ENCODE measurements at regions not wholly inside any gene's neighbourhood (a gene's known extent, or its start where the extent isn't known, plus 50 kb on each side); places are given as distances from the start of the nearest gene placed in this dataset.

- TF ChIP-seq EZH2 (IDR thresholded peaks at IDR 0.05; ENCODE audit: low read length) = no peak
- TF ChIP-seq CTCF (optimal IDR thresholded peaks at IDR 0.05 in 1 of 3, IDR thresholded peaks at IDR 0.05 in 1 of 3, conservative IDR thresholded peaks at IDR 0.05 in 1 of 3; ENCODE audit: extremely low read depth in 1 of 3, insufficient read depth in 2 of 3, low read length in 3 of 3) = no peak
- no peak overlapping the region for H3K9ac ChIP-seq (ENCODE audit: control insufficient read depth, extremely low read depth, insufficient read depth, low read length)
- H3K36me3 ChIP-seq (ENCODE audit: control insufficient read depth in 2 of 2, extremely low read depth in 1 of 2, insufficient read depth in 2 of 2, low read length in 2 of 2) = no peaks in the 10 kb centered on the region
- no peak for DNase-seq (ENCODE audit: low read depth, low spot score)
- H3K27me3 ChIP-seq (ENCODE audit: control insufficient read depth, extremely low read depth, insufficient read depth, low read length) = no peaks in the 10 kb centered on the region
- no peak overlapping the region for H3K4me2 ChIP-seq (ENCODE audit: control insufficient read depth, extremely low read depth, insufficient read depth, low read depth, low read length)
- H3K4me3 ChIP-seq (ENCODE audit: control insufficient read depth in 2 of 3, extremely low read depth in 1 of 3, insufficient read depth in 2 of 3, low read depth in 1 of 3, low read length in 3 of 3) = no peak overlapping the region
- no peaks in the 10 kb centered on the region for H3K9me3 ChIP-seq (ENCODE audit: control insufficient read depth, low read depth, low read length)
- no peaks in the 10 kb centered on the region for H3K9me1 ChIP-seq (ENCODE audit: control insufficient read depth, extremely low read depth, insufficient read depth, low read length)
- no peaks in the 10 kb centered on the region for H3K79me2 ChIP-seq (ENCODE audit: control insufficient read depth, insufficient read depth, low read length)
- peak; percentile 88 for FAIRE-seq
- peaks cover 13% of the 10 kb centered on the region for H3K4me1 ChIP-seq (ENCODE audit: control insufficient read depth, extremely low read depth, insufficient read depth, low read length)
- dilution Hi-C loops (cut with MboI; ENCODE audit: extremely low pct_ligation_motif_present, low sequenced_read_pairs) = no loop called here
- no peaks in the 10 kb centered on the region for H4K20me1 ChIP-seq (ENCODE audit: control insufficient read depth, extremely low read depth, insufficient read depth, low read length)
- H2AFZ ChIP-seq (ENCODE audit: control insufficient read depth, low read length) = no peak overlapping the region
- no peak overlapping the region for H3K27ac ChIP-seq (ENCODE audit: control insufficient read depth, insufficient read depth, low read length)
Measured at GRCh38 chr10:121655254-121656144, 57.3 kb upstream of the FGFR2 start.

- no peaks in the 10 kb centered on the region for H3K9me1 ChIP-seq (ENCODE audit: control insufficient read depth, extremely low read depth, insufficient read depth, low read length)
- H3K9me3 ChIP-seq (ENCODE audit: control insufficient read depth, low read depth, low read length) = no peaks in the 10 kb centered on the region
- H3K79me2 ChIP-seq (ENCODE audit: control insufficient read depth, insufficient read depth, low read length) = no peaks in the 10 kb centered on the region
- FAIRE-seq = no peak
- dilution Hi-C loops (cut with MboI; ENCODE audit: extremely low pct_ligation_motif_present, low sequenced_read_pairs) = no loop called here
- no peak overlapping the region for H3K27ac ChIP-seq (ENCODE audit: control insufficient read depth, insufficient read depth, low read length)
- no peaks in the 10 kb centered on the region for H3K36me3 ChIP-seq (ENCODE audit: control insufficient read depth in 2 of 2, extremely low read depth in 1 of 2, insufficient read depth in 2 of 2, low read length in 2 of 2)
- no peak overlapping the region for H3K9ac ChIP-seq (ENCODE audit: control insufficient read depth, extremely low read depth, insufficient read depth, low read length)
- TF ChIP-seq EZH2 (IDR thresholded peaks at IDR 0.05; ENCODE audit: low read length) = no peak
- no peak for TF ChIP-seq CTCF (optimal IDR thresholded peaks at IDR 0.05 in 1 of 3, IDR thresholded peaks at IDR 0.05 in 1 of 3, conservative IDR thresholded peaks at IDR 0.05 in 1 of 3; ENCODE audit: extremely low read depth in 1 of 3, insufficient read depth in 2 of 3, low read length in 3 of 3)
- peaks cover 13% of the 10 kb centered on the region for H3K4me1 ChIP-seq (ENCODE audit: control insufficient read depth, extremely low read depth, insufficient read depth, low read length)
- H4K20me1 ChIP-seq (ENCODE audit: control insufficient read depth, extremely low read depth, insufficient read depth, low read length) = no peaks in the 10 kb centered on the region
- no peak overlapping the region for H3K4me2 ChIP-seq (ENCODE audit: control insufficient read depth, extremely low read depth, insufficient read depth, low read depth, low read length)
- no peak overlapping the region for H2AFZ ChIP-seq (ENCODE audit: control insufficient read depth, low read length)
- peaks cover 1% of the 10 kb centered on the region for H3K27me3 ChIP-seq (ENCODE audit: control insufficient read depth, extremely low read depth, insufficient read depth, low read length)
- no peak overlapping the region for H3K4me3 ChIP-seq (ENCODE audit: control insufficient read depth in 2 of 3, extremely low read depth in 1 of 3, insufficient read depth in 2 of 3, low read depth in 1 of 3, low read length in 3 of 3)
- DNase-seq (ENCODE audit: low read depth, low spot score) = no peak
Measured at GRCh38 chr10:121654021-121654545, 55.8 kb upstream of the FGFR2 start.

Measured in keratinocyte (primary cell).